Breast epithelium (tissue), 4 donors: ENCODE measurements at regions not wholly inside any gene's neighbourhood (a gene's known extent, or its start where the extent isn't known, plus 50 kb on each side); places are given as distances from the start of the nearest gene placed in this dataset.

Experiments
- DNase-seq, 2 donors: peaks; one replicate each; pipeline ENCODE4 v3.0.0-alpha.2; 2019; ENCODE audit warnings: low spot score in 2 of 2
- H3K27ac ChIP-seq, 2 donors: fragments of 200-600 bp; sonication (generic) in 1 of 2; one replicate each; pipeline ENCODE4 v1.5.1; 2016 to 2019; ENCODE audit warnings: mild to moderate bottlenecking in 1 of 2
- H3K27me3 ChIP-seq, 2 donors: fragments of 200-600 bp; sonication (generic) in 1 of 2; one replicate each; pipeline versions ENCODE4 v1.5.1 to v1.6.0; 2017 to 2019; ENCODE audit warnings: control low read depth in 1 of 2, mild to moderate bottlenecking in 1 of 2
- H3K36me3 ChIP-seq: fragments of 200-600 bp; one replicate; pipeline ENCODE4 v1.5.1; 2019
- H3K4me1 ChIP-seq, 2 donors: fragments of 200-600 bp; sonication (generic); one replicate each; pipeline ENCODE4 v1.5.1; 2016 to 2019; ENCODE audit warnings: control low read depth in 1 of 2
- H3K4me3 ChIP-seq, 3 donors: fragments of 200-600 bp; sonication (generic); 1 replicate in 2 of 3; 2 replicates in 1 of 3; pipeline ENCODE4 v1.5.1; 2016 to 2019; ENCODE audit warnings: mild to moderate bottlenecking in 3 of 3, moderate library complexity in 2 of 3
- H3K9me3 ChIP-seq, 2 donors: fragments of 200-600 bp; sonication (generic) in 1 of 2; one replicate each; pipeline ENCODE4 v1.5.1; 2016 to 2019; ENCODE audit warnings: control low read depth in 1 of 2
- CTCF ChIP-seq, 3 donors: fragments of 450-650 bp; IDR thresholded peaks; one replicate each; pipeline ENCODE4 v1.5.1; 2016 to 2017; ENCODE audit warnings: antibody characterized with exemption in 3 of 3, mild to moderate bottlenecking in 3 of 3, moderate library complexity in 3 of 3
- POLR2A ChIP-seq: fragments of 450-650 bp; IDR thresholded peaks from one replicate; pipeline ENCODE4 v1.6.1; 2016; ENCODE audit warnings: antibody characterized with exemption, mild to moderate bottlenecking, moderate library complexity
- POLR2AphosphoS5 ChIP-seq, 3 donors: sonication (generic); formaldehyde crosslinking; IDR thresholded peaks; one replicate each; pipeline ENCODE4 v1.6.1; 2017; ENCODE audit warnings: antibody characterized with exemption in 3 of 3
- intact Hi-C: fragments of 100-400 bp; cut with DNase I; formaldehyde crosslinking; loops from one replicate; pipeline ENCODE4 v1.15.1; 2023; ENCODE audit warnings: low total_unique reads

- Histone ChIP-seq H3K9me3 (no peaks in the 10 kb centered on the region), H3K27ac (no peak overlapping the region), H3K4me1 (no peaks in the 10 kb centered on the region), H3K27me3 (no peaks in the 10 kb centered on the region), H3K36me3 (no peaks in the 10 kb centered on the region), H3K4me3 (no peak overlapping the region)
- no peak for DNase-seq
- TF ChIP-seq POLR2AphosphoS5 (IDR thresholded peaks at IDR 0.05) (no peak), CTCF (IDR thresholded peaks at IDR 0.05) (no peak)
- intact Hi-C loops, result no loop called here
Observed at GRCh38 chr2:226680719-226681118, 118.9 kb downstream of the IRS1 start.

GRCh38 chr2:226679389-226680065, 120.1 kb downstream of the IRS1 start:
- no peak overlapping the region for H3K27ac ChIP-seq
- H3K4me1 ChIP-seq, result no peaks in the 10 kb centered on the region
- no peaks in the 10 kb centered on the region for H3K36me3 ChIP-seq
- no peak overlapping the region for H3K4me3 ChIP-seq
- DNase-seq, result no peak
- no peaks in the 10 kb centered on the region for H3K9me3 ChIP-seq
- TF ChIP-seq POLR2AphosphoS5 (IDR thresholded peaks at IDR 0.05) (no peak), POLR2A (no peak), CTCF (IDR thresholded peaks at IDR 0.05) (no peak)
- intact Hi-C loops, result loop anchor here (2.0 kb wide), 1 partner anchor 19 kb away; no protein-coding TSS in a partner anchor
- no peaks in the 10 kb centered on the region for H3K27me3 ChIP-seq

GRCh38 chr2:226678422-226678821, 121.2 kb downstream of the IRS1 start:
- no peak for DNase-seq
- TF ChIP-seq POLR2AphosphoS5 (IDR thresholded peaks at IDR 0.05) (no peak), POLR2A (no peak), CTCF (IDR thresholded peaks at IDR 0.05) (no peak)
- H3K27ac ChIP-seq, result no peak overlapping the region
- no peak overlapping the region for H3K4me3 ChIP-seq
- intact Hi-C loops, result loop anchor here (2.0 kb wide), 1 partner anchor 20 kb away; no protein-coding TSS in a partner anchor
- H3K36me3 ChIP-seq, result no peaks in the 10 kb centered on the region
- H3K9me3 ChIP-seq, result no peaks in the 10 kb centered on the region
- no peaks in the 10 kb centered on the region for H3K27me3 ChIP-seq
- no peaks in the 10 kb centered on the region for H3K4me1 ChIP-seq

- H3K4me1 ChIP-seq, result no peaks in the 10 kb centered on the region
- H3K36me3 ChIP-seq, result no peaks in the 10 kb centered on the region
Observed at GRCh38 chr2:226677080-226677479, 122.5 kb downstream of the IRS1 start.

More at GRCh38 chr2:226677080-226677479, 122.5 kb downstream of the IRS1 start:
- DNase-seq, result no peak
- no peaks in the 10 kb centered on the region for H3K27me3 ChIP-seq
- intact Hi-C loops, result no loop called here
- no peak overlapping the region for H3K4me3 ChIP-seq
- TF ChIP-seq POLR2AphosphoS5 (IDR thresholded peaks at IDR 0.05) (no peak), CTCF (IDR thresholded peaks at IDR 0.05) (no peak), POLR2A (no peak)
- no peaks in the 10 kb centered on the region for H3K9me3 ChIP-seq
- no peak overlapping the region for H3K27ac ChIP-seq
